GM19351 (cell line): ENCODE measurements at regions not wholly inside any gene's neighbourhood (a gene's known extent, or its start where the extent isn't known, plus 50 kb on each side); places are given as distances from the start of the nearest gene placed in this dataset.
"Not testable (repeated sequence)": the region's sequence is repeated elsewhere in the genome, so short reads cannot be mapped to it uniquely, and the experiment has no call there.

Experiments used
- ATAC-seq: cut with Tn5 transposase; IDR thresholded peaks from one replicate; pipeline ENCODE4 v1.9.1; 2021; ENCODE audit warnings: mild to moderate bottlenecking, moderate library complexity; ENCODE audit not compliant: unreplicated experiment

DNA sequence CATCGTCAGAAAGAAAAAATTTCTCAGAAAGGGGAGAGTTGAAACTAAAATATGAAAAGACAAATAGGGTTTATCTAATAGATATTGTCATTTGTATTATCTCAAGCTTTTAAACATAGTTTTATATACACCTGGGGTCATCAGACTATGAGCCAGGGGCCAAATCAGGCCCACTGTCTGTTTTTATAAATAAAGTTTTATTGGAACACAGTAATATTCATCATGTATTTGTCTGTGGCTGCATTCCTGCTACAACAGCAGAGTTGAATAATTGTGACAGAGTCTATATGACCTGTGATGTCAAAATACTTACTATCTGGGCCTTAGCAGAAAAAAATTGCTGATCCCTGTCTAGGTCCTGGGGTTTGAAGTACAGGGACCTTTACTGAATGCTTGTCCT is 120.5 kb upstream of the RUNX1 start:
- ATAC-seq: no peak

DNA sequence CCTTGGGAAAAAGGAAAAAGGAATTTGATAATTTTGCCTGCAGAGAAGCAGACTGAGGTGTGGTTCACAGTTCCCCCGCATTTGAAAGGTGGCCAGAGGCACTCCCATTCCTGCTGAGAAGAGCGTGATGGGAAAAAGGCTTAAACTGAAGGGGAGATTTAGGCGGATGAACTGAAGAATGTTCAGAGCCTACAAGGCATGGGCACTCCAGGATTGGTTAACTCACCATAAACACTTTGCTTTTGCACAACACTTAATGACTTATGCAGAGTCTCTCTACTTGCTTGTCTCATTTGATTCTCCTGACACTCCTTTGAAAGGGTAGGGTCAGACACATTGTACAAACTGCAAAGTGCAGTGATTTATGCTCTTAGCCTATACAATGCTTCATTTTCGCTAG is 119.6 kb upstream of the RUNX1 start:
- no peak for ATAC-seq

DNA sequence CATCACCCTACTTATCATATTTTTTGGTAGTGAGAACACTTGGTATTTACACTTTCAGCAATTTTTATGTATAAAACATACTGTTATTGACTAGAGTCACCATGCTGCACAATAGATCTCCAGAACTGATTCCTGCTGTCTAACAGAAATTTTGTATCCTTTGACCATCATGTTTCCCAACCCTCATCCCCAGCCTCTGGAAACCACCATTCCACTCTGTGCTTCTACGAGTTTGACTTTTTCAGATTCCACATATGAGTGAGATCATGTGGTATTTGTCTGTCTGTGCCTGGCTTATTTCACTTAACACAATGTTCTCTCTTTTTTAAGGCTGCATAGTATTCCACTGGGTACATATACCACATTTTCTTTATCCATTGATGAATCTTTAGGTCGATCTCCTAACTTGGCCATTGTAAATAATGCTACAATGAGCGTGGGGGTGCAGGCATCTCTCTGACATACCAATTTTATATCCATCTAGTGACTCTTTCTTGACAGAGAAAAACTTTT is 115.9 kb upstream of the RUNX1 start:
- no peak for ATAC-seq

DNA sequence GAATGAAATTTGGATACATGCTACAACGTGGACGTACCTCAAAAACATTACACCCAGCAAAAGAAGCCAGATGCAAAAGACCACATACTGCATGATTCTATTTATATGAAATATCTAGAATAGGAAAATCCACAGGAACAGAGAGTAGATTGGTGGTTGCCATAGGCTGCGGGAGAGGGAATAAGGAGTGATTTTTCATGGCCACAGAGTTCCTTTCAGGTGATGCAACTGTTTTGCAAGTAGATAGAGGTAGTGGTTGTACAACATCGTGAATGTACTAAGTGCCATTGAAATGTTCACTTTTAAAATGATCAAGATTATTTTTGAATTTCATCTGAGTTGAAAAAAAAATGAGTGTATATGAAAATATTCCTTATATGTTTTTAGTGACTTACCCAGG is 115.3 kb upstream of the RUNX1 start:
- no peak for ATAC-seq

DNA sequence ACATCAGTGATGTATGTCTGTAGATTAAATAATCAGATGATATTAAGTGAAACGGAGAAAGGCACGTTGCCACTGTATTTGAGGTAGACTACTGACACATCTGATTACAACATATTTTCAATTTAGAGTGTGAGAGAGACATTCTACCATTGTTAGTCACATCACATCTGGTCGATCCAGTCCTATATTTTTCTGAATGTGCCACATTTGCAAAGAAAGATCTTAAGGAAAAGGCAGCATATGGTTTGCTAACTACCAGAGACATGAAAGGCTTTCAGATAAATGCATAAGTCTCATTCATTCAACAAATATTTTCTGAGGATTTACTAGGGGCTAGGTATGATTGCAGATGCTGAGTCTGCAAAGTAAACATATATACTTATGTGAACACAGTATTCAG is 114.3 kb upstream of the RUNX1 start:
- no peak for ATAC-seq

DNA sequence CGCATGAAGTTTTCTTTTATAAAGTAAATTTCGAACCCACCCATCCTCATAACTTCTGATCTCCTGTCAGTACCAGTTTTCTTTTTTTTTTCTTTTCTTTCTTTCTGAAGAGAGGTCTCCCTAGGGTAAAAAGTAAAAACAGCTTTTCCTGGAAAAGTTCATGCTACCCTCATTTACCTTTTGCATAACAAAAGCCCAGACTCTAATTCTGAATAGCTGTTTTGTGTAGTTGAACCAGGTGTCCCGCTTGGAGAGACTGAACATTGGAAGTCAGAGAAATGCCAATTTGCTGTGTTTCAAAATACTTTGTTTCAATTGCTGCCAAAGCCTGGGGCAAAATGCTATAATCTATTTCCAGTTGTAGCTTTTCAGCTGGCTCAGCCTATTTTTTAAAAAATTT is 113.7 kb upstream of the RUNX1 start:
- no peak for ATAC-seq

DNA sequence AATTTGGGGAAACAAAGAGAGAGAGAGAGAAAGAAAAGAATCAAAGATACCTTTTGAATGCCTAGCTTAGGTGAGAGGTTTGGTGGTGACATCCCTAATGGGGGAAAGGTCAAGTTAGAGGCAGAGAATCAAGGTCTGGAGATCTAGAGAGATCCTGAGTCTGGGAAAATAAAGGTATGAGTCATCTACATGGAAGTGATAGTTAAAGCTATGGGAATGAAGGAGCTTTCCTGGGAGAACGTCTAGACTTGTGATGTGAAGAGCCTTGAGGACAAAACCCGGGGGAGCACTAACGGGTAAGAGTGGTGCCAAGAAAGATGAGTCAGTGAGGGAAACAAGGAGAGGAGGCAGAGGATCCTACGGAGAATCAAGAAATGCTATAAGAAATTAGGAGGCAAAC is 110.8 kb upstream of the RUNX1 start:
- no peak for ATAC-seq

DNA sequence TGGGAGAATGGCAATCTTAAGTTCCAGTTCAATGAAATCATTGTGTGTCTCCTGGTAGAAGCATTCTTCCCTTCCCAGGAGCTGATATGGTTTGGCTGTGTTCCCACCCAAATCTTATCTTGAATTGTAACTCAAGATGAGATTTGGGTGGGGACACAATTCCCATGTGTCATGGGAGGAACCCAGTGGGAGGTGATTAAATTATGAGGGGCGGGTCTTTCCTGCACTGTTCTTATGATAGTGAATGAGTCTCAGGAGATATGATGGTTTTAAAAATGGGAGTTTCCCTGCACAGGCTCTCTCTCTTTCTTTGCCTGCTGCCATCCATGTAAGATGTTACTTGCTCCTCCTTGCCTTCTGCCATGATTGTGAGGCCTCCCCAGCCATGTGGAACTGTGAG is 108.3 kb upstream of the RUNX1 start:
- ATAC-seq: not testable (repeated sequence)

DNA sequence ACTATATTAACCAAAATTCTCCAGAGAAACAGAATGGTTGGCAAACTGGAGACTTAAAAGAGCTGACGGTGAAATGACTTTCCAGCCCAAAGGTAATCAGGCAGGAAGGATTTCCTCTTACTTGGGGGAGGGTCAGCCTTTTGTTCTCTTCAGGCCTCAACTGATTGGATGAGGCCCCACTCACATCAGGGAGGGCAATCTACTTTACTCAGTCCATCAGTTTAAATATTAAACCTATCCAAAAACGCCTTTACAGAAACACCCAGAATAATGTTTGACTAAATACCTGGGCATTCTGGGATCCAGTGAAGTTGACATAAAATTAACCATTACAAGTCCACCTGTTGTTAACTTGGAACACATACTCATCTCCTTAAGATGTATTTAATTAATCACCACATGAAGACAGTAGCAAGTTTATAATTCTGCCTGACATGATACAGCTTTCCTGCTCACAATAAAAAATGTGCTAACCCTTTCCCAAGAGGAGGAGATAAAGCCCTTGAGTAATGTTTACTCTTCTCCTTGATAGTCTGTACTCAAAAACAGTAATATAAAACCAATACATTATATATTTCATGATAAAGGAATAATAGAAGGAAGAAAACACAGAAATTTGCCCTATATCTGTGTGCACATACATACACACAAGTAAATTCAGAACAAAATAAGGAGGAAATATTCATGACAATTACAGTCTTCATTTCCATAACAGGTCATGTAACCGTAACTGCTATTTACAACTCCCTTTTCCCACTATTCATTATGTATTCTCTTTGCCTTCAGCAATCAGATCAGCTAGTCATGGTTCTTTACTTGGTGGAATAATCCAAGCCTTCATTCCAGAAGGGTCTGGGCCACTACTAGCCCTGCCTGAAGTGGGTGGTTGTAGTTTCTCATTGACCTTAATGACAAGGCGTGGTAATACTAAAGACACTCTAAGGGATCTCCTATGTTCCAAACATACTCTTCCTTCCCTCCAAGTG is 107.5 kb upstream of the RUNX1 start:
- ATAC-seq: no peak

DNA sequence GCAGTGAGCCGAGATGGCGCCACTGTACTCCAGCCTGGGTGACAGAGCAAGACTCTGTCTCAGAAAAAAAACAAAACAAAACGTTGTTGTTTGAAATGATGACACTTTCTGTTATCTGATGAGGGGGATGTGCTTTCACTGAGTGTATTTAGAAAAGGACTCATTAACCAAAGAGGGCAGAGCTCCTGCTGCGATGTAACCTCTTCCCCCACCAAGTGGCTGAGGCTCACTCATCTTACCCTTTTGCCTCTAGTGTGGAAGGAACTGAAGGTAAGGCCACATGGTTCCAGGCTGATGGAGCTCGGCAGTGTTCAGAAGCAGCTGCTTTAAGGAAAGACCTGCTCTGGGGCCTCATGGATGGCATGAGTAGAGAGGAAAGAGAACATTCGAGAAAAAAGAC is 105.7 kb upstream of the RUNX1 start:
- no peak for ATAC-seq

DNA sequence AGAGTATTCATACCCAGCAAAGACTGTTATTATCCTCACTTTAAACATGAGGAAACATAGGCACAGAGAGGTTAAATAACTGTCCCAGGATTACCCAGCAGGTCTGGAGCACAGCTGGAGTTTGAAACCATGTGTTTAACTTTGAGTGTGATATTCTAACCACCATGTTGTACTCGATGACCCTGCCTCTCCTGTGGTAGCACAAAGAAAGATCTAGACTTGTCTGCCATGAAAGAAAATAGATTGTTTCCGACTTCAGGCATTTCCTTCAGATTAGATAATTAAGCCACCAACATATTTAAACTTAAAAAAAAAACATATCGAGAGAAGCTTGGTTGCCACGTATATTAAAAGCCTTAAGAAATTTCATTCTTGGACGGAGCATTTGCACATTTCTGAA is 104.6 kb upstream of the RUNX1 start:
- ATAC-seq: no peak

DNA sequence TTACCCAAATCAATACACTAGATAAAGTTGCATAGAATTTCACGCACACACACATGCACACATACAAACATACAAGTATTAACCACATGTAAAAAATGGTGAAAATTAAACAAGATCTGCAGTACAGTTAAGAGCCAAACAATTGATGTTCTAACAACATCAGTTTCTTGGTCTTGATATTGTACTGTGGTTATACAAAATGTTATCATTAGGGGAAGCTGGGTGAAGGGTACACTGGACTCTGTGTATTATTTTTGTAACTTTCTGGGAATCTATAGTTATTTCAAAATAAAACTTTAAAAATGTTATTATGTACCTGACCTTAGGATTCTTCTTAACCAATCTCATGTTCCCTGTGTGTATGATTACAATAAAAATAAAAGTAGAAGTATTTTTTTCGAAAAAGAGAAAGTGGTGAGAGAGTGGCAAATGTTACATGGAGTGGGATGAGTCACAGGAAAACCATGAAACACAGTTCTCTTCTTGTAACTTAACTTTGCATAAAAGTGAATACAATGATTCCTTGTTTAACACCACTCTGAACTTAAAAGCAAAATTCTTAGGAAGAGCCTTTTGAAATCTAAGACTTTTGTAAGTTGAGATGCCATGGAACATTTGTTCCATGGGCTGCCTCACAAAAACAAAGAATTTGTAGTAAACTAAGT is 101.6 kb upstream of the RUNX1 start:
- ATAC-seq: no peak

DNA sequence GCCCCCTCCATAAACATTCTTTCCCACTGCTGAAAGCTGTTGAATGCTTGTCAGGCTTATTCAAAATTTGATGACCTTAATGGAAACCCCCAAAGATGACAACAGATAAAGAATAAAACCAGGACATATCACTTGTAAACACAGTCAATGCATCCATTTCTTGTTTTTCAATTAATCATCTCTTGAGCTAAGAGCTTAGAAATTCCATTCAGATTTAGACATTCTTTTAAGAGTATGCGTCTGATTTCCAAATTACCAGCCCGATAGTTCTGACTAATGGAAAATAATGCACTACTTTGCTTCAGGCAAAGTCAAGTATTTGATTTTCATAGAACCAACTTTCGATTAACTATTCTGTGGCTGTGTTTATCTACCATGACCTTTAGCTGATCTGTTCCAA is 100.6 kb upstream of the RUNX1 start:
- ATAC-seq: no peak

DNA sequence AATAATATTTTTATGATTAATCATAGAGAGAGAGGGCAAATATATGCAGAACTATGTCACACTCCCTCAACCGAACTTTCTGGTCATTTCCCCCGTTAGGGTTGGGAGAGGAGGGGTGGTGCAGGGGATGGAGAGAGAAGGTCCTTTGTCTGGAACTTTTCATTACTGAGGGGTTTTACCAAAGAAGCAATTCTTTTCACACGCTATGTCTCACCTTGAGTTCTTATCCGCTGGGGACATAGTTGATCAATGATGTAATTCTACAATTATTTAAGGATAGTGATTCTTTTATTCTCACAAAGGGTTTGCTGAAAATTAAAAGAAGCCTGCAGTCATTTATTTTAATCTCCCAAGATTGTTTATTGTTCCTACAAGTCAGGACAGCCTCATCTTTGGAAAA is 98.3 kb upstream of the RUNX1 start:
- ATAC-seq: no peak

DNA sequence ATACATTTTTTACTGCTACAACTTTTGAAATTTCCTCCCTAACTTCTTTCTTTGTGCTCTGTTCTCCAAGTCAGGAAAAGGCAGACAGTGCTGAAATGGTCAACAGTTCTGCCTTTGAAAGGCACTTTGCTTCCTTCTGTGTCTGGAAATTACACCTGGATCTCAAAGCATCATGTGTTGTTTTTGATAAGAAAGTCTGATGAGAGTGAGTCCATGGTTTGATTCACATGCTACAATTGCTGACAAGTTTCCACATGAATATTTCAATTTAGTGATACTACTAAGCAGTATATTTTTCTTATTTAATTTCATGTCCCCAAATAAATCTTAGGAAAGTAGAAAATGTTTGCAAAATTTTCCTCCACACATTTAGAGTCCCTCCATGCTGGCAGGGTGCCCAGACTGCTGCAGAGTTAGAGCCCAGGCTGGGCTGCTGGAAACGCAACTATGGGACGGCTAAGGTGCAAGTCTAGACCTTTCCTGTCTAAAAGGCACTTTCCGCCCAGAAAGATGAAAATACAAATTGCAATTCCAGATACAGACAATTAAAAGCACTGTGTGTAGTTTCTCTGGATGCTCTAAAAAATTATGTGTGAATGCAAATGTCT is 96.6 kb upstream of the RUNX1 start:
- no peak for ATAC-seq

DNA sequence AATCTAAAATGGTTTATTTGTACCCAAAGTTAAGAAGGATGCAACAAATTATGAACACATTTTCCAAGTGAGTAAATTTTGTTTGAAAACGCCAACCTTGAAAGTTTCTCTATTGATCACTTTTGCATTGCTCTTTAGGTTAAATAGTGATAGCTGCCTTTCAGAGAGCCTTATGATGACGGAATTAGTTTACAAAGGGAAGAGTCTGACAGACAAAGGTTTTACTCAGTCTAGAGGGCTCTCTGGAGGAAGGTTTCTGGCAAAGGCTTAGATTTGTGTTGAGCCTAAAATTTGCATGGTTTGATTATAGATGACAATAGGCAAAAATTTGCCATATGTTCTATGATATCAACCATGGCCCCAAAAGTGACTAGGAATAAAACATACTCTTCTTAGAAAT is 95.9 kb upstream of the RUNX1 start:
- no peak for ATAC-seq

DNA sequence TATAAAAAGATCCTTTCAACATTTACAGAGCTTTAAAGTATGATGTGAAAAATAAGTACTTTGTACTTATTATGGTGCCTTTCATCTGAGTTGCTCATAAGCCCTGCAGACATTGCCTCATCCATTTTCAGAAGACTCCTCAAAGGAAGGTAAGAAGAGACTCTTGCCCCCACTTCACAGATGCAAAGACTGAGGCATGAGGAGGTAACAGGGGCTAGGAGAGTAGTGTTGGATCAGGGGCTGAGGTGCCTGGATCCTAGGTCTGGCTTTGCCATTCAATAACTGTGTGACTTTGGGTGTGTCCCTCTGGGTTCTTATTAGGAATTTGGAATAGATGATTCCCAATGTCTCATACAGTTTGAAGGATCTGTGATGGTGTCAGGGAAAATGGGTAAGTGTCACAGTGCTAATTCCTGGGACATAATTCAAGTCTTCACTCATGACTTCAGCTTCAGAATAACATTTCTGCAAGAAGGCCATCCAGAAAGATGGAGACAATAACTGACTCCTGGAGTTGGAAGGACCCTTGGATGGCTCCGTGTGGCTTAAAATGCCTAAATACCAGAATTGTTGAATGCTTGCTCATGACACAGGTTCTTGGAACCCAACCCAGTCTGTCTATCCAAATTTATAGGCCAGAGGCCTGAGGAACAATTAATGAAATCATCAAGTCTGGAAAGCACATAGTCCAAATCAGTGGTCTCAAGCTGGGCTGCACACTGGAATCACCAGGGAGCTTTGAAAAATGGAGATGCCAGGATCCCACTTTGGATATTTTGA is 93.1 kb upstream of the RUNX1 start:
- no peak for ATAC-seq

DNA sequence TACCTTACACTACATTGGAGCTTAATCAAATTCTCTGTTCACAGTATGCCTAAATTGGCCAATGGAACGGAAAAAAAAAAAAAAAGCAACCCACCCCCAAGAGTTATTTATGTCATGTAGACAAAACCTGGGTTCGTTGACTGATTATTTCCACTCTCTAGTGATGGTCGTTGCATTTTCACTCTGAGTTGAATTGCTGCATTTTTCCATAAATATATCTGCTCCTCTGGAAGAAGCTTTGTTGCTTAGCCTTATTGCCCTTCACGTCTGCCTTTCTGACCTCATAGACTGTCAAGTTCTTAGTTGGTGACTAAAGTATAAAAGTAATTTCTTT is 90.2 kb upstream of the RUNX1 start:
- ATAC-seq: no peak

DNA sequence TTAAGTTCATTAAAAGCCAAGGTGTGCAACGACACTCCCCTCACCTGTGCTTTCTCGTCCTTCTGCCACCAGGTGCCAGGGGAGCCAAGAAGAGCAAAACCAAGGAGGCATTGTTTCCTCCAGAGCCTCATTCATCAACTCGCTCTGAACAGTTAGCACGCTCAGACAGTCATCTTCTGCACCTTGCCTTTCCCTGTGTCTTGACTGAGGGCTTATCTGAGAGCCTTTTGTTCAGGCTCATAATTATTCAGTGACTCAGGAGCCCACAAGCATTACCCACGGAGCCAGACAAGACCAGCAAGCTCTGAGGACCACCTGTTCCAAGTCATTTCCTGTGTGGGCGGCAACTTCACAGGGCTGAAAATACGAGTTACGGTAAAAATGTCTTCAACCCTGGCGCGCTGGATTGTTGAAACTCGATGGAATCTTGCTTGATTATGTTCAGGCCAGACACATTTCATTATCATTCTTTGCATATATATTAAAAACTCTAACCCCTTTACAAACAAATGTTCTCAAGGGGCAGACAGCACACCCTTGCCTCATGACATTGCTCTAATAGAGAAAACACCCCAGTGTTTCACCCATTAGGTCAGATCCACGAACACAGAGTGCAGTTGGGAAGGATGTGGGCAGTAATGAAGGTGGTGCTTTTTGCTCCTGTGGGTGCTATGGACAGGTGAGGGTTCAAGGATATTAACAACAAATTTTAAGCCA is 89.7 kb upstream of the RUNX1 start:
- ATAC-seq: no peak

DNA sequence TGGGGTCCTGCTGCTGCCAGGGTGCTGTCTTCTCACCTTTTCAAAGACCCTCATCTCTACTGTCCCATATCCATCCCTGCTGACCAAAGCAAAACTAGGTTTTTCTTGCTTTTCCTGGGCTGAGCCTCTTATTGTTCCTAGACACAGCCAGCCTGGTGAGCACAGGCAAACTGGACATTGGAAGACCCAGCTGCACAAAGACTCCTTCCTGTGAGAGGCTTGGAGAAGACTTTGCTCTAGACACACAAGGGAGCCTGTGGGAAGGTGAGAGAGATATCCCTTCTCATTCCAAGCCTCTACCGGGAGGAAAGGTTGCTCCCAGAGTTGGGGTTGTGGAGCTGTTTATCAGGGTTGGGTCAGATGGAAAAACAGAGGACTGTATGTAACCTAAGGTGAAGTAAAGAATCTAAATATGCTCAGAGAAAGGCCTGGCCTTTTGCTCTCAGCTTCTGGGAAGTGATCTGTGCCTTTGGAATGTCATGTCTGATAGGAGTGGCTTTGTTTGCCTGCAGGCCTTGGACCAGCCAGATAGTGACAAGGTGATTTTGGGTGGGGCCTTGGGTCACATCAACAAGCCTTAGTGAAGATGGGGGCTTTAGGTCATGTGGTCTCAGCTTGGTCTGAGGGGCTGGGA is 87.6 kb upstream of the RUNX1 start:
- ATAC-seq: no peak
